HEK293 (cell line): ENCODE measurements at regions not wholly inside any gene's neighbourhood (a gene's known extent, or its start where the extent isn't known, plus 50 kb on each side); places are given as distances from the start of the nearest gene placed in this dataset.

Experiments
- CTCF ChIA-PET: fragments of 350-600 bp; formaldehyde crosslinking; extraction: SDS; loops from one replicate; lab custom pipeline; 2021; ENCODE audit warnings: antibody characterized with exemption; lab: Yijun Ruan, JAX
- POLR2A ChIA-PET: fragments of 300-600 bp; formaldehyde crosslinking; extraction: SDS; loops from one replicate; lab custom pipeline; 2020; ENCODE audit warnings: antibody characterized with exemption, inconsistent platforms; lab: Yijun Ruan, JAX
- H3K27ac ChIP-seq: fragments of 200-500 bp; sonication (Bioruptor generic); 2 replicates; pipeline ENCODE4 v1.5.1; 2014; ENCODE audit warnings: low read depth, low read length, control low read depth, inconsistent platforms; ENCODE audit errors: extremely low read depth
- H3K36me3 ChIP-seq, 2 experiments: fragments of 200-500 bp in 1 of 2; sonication (Bioruptor generic) in 1 of 2; 1 replicate in 1 of 2; 2 replicates in 1 of 2; pipeline ENCODE4 v1.5.1; 2014 to 2017; ENCODE audit warnings: inconsistent platforms in 2 of 2, low read length in 2 of 2; ENCODE audit not compliant: control insufficient read depth in 2 of 2, insufficient read depth in 1 of 2
- H3K4me1 ChIP-seq: fragments of 200-500 bp; sonication (Bioruptor generic); 2 replicates; pipeline ENCODE4 v1.5.1; 2014; ENCODE audit warnings: mild to moderate bottlenecking, low read length, inconsistent platforms; ENCODE audit not compliant: control insufficient read depth, insufficient read depth
- H3K4me3 ChIP-seq: 2 replicates; pipeline ENCODE4 v1.5.1; 2011; ENCODE audit warnings: low read depth, mild to moderate bottlenecking, control low read depth, low read length, moderate library complexity
- H3K9me3 ChIP-seq: fragments of 200-500 bp; sonication (Bioruptor generic); 2 replicates; pipeline ENCODE4 v1.5.1; 2014; ENCODE audit warnings: low read depth, low read length, inconsistent platforms; ENCODE audit not compliant: control insufficient read depth, insufficient read depth
- ATF2 ChIP-seq: fragments of 450-650 bp; formaldehyde crosslinking; IDR thresholded peaks from 2 replicates; pipeline ENCODE4 v1.5.1; 2016; ENCODE audit warnings: missing biosample characterization, missing genetic modification characterization, low read depth
- FEZF1 ChIP-seq: fragments of 450-650 bp; formaldehyde crosslinking; IDR thresholded peaks from 2 replicates; pipeline ENCODE4 v1.5.1; 2016; ENCODE audit warnings: missing biosample characterization, missing genetic modification characterization
- GLI4 ChIP-seq: fragments of 450-650 bp; formaldehyde crosslinking; IDR thresholded peaks from 2 replicates; pipeline ENCODE4 v1.5.1; 2016; ENCODE audit warnings: missing biosample characterization, missing genetic modification characterization
- GLIS1 ChIP-seq: fragments of 450-650 bp; formaldehyde crosslinking; IDR thresholded peaks from 2 replicates; pipeline ENCODE4 v1.5.1; 2016; ENCODE audit warnings: missing biosample characterization, missing genetic modification characterization
- HIC1 ChIP-seq: fragments of 450-650 bp; formaldehyde crosslinking; IDR thresholded peaks from 2 replicates; pipeline ENCODE4 v1.5.1; 2016; ENCODE audit warnings: missing biosample characterization, missing genetic modification characterization
- HOXC10 ChIP-seq: sonication (generic); formaldehyde crosslinking; IDR thresholded peaks from 2 replicates; pipeline ENCODE4 v1.8.1; 2023; ENCODE audit warnings: mild to moderate bottlenecking, missing genetic modification reagents
- MEIS1 ChIP-seq: sonication (generic); formaldehyde crosslinking; IDR thresholded peaks from 2 replicates; pipeline ENCODE4 v1.8.1; 2022; ENCODE audit warnings: missing genetic modification reagents, mild to moderate bottlenecking, borderline replicate concordance
- SCRT2 ChIP-seq: fragments of 450-650 bp; formaldehyde crosslinking; IDR thresholded peaks from 2 replicates; pipeline ENCODE4 v1.5.1; 2016; ENCODE audit warnings: missing biosample characterization, missing genetic modification characterization
- TCF7L2 ChIP-seq: IDR thresholded peaks from 2 replicates; pipeline ENCODE4 v1.6.1; 2011; ENCODE audit warnings: low read depth, mild to moderate bottlenecking, inconsistent platforms, low read length, moderate library complexity, borderline replicate concordance
- ZBTB17 ChIP-seq: fragments of 450-650 bp; formaldehyde crosslinking; IDR thresholded peaks from 2 replicates; pipeline ENCODE4 v1.5.1; 2016; ENCODE audit warnings: missing biosample characterization, missing genetic modification characterization
- ZBTB26 ChIP-seq: fragments of 450-650 bp; formaldehyde crosslinking; optimal IDR thresholded peaks from 2 replicates; pipeline ENCODE3; 2016; ENCODE audit warnings: missing biosample characterization, mild to moderate bottlenecking, missing genetic modification characterization
- ZEB2 ChIP-seq: fragments of 450-650 bp; formaldehyde crosslinking; IDR thresholded peaks from 2 replicates; pipeline ENCODE4 v1.5.1; 2016; ENCODE audit warnings: missing biosample characterization, missing genetic modification characterization
- ZFP3 ChIP-seq: fragments of 450-650 bp; formaldehyde crosslinking; IDR thresholded peaks from 2 replicates; pipeline ENCODE4 v1.5.1; 2016; ENCODE audit warnings: low read depth, missing biosample characterization, missing genetic modification characterization
- ZNF114 ChIP-seq: fragments of 450-650 bp; formaldehyde crosslinking; IDR thresholded peaks from 2 replicates; pipeline ENCODE4 v1.5.0; 2017; ENCODE audit warnings: missing biosample characterization, missing genetic modification characterization
- ZNF155 ChIP-seq: fragments of 450-650 bp; formaldehyde crosslinking; IDR thresholded peaks from 2 replicates; pipeline ENCODE4 v1.5.1; 2016; ENCODE audit warnings: missing biosample characterization, missing genetic modification characterization
- ZNF169 ChIP-seq: fragments of 450-650 bp; formaldehyde crosslinking; IDR thresholded peaks from 2 replicates; pipeline ENCODE4 v1.5.1; 2016; ENCODE audit warnings: missing biosample characterization, missing genetic modification characterization
- ZNF248 ChIP-seq: fragments of 450-650 bp; formaldehyde crosslinking; IDR thresholded peaks from 2 replicates; pipeline ENCODE4 v1.5.1; 2017; ENCODE audit warnings: missing biosample characterization, missing genetic modification characterization
- ZNF311 ChIP-seq: fragments of 450-650 bp; formaldehyde crosslinking; IDR thresholded peaks from 2 replicates; pipeline ENCODE4 v1.5.1; 2017; ENCODE audit warnings: missing biosample characterization, missing genetic modification characterization, borderline replicate concordance
- ZNF341 ChIP-seq: fragments of 450-650 bp; formaldehyde crosslinking; IDR thresholded peaks from 2 replicates; pipeline ENCODE4; 2016; ENCODE audit warnings: low read depth, missing biosample characterization, missing genetic modification characterization
- ZNF350 ChIP-seq: fragments of 450-650 bp; formaldehyde crosslinking; IDR thresholded peaks from 2 replicates; pipeline ENCODE4 v1.5.0; 2017; ENCODE audit warnings: missing biosample characterization, mild to moderate bottlenecking, missing genetic modification characterization
- ZNF416 ChIP-seq: fragments of 450-650 bp; formaldehyde crosslinking; IDR thresholded peaks from 2 replicates; pipeline ENCODE4 v1.5.1; 2016; ENCODE audit warnings: missing biosample characterization, missing genetic modification characterization
- ZNF530 ChIP-seq: fragments of 450-650 bp; formaldehyde crosslinking; IDR thresholded peaks from 2 replicates; pipeline ENCODE4 v1.5.1; 2016; ENCODE audit warnings: low read depth, missing biosample characterization, missing genetic modification characterization
- ZNF600 ChIP-seq: fragments of 450-650 bp; formaldehyde crosslinking; IDR thresholded peaks from 2 replicates; pipeline ENCODE4 v1.5.1; 2016; ENCODE audit warnings: missing biosample characterization, missing genetic modification characterization
- ZNF621 ChIP-seq: fragments of 450-650 bp; formaldehyde crosslinking; IDR thresholded peaks from 2 replicates; pipeline ENCODE4 v1.5.1; 2017; ENCODE audit warnings: missing biosample characterization, missing genetic modification characterization
- ZNF629 ChIP-seq: fragments of 450-650 bp; formaldehyde crosslinking; IDR thresholded peaks from 2 replicates; pipeline ENCODE4 v1.5.1; 2017; ENCODE audit warnings: missing biosample characterization, missing genetic modification characterization
- ZNF707 ChIP-seq: fragments of 450-650 bp; formaldehyde crosslinking; IDR thresholded peaks from 2 replicates; pipeline ENCODE4 v1.5.1; 2016; ENCODE audit warnings: missing biosample characterization, missing genetic modification characterization
- ZSCAN18 ChIP-seq: fragments of 450-650 bp; formaldehyde crosslinking; IDR thresholded peaks from 2 replicates; pipeline ENCODE4 v1.5.1; 2016; ENCODE audit warnings: missing biosample characterization, missing genetic modification characterization
- ZXDB ChIP-seq: fragments of 450-650 bp; formaldehyde crosslinking; IDR thresholded peaks from 2 replicates; pipeline ENCODE4 v1.5.1; 2016; ENCODE audit warnings: missing biosample characterization, missing genetic modification characterization

- Histone ChIP-seq H3K27ac (no peak overlapping the region), H3K36me3 (no peaks in the 10 kb centered on the region), H3K4me3 (no peak overlapping the region), H3K9me3 (no peaks in the 10 kb centered on the region), H3K4me1 (no peaks in the 10 kb centered on the region)
- TF ChIP-seq ZNF416 (tag by site-specific recombination) (no peak), ZNF629 (tag by site-specific recombination) (no peak), ZFP3 (tag by site-specific recombination) (no peak), GLI4 (tag by site-specific recombination) (no peak), ZNF600 (no peak), ZBTB17 (tag by site-specific recombination) (no peak), ZSCAN18 (tag by site-specific recombination) (no peak), ZNF707 (tag by site-specific recombination) (no peak), SCRT2 (tag by site-specific recombination) (no peak), ZNF114 (tag by site-specific recombination) (no peak), ZNF248 (tag by site-specific recombination) (no peak), ZXDB (no peak)
- ChIA-PET CTCF (interaction anchor here (0.6 to 5.0 kb wide), 41 partner anchors 11 to 1016 kb away, joined by 3 to 89 read pairs (median 5); partner anchors contain the start of gene GALNT18), POLR2A (no interaction called here)
Measured at GRCh38 chr11:11786771-11787170, 55.0 kb upstream of the USP47 start.

GRCh38 chr11:11786234-11786633 lies 55.5 kb upstream of the USP47 start:
- H3K9me3 ChIP-seq, result no peaks in the 10 kb centered on the region
- CTCF ChIA-PET, result interaction anchor here (1.2 to 5.0 kb wide), 6 partner anchors 10 to 856 kb away, joined by 3 to 89 read pairs (median 18); no protein-coding TSS in a partner anchor
- TF ChIP-seq ATF2 (tag by site-specific recombination) (peak; percentile 68), HIC1 (peak; percentile 36; the same call in 1 of the 2 replicates), MEIS1 (no peak), TCF7L2 (0 out of 2 replicates have a peak, but pooled peaks have one; percentile 6)
- TF ChIP-seq, all 188 proteins: peak for 3
- Histone ChIP-seq H3K4me1 (no peaks in the 10 kb centered on the region), H3K36me3 (no peaks in the 10 kb centered on the region), H3K4me3 (no peak overlapping the region), H3K27ac (no peak overlapping the region)
- POLR2A ChIA-PET, result no interaction called here

- ChIA-PET POLR2A (no interaction called here), CTCF (no interaction called here)
- Histone ChIP-seq H3K4me3 (no peak overlapping the region), H3K4me1 (no peaks in the 10 kb centered on the region), H3K27ac (no peak overlapping the region), H3K36me3 (no peaks in the 10 kb centered on the region), H3K9me3 (no peaks in the 10 kb centered on the region)
- no peak for TF ChIP-seq ZNF350 (tag by site-specific recombination)
- TF ChIP-seq GLIS1 (tag by site-specific recombination), result no peak
- TF ChIP-seq TCF7L2, result no peak
- TF ChIP-seq HOXC10, result no peak
- no peak for TF ChIP-seq ZNF530
- TF ChIP-seq ZNF621, result no peak
- no peak for TF ChIP-seq ZEB2 (tag by site-specific recombination)
- no peak for TF ChIP-seq FEZF1 (tag by site-specific recombination)
- no peak for TF ChIP-seq ZNF341 (tag by site-specific recombination)
- TF ChIP-seq ZBTB17 (tag by site-specific recombination), result no peak
- TF ChIP-seq ZNF311 (tag by site-specific recombination), result no peak
- TF ChIP-seq ZNF155 (tag by site-specific recombination), result no peak
- no peak for TF ChIP-seq ZNF169 (tag by site-specific recombination)
- no peak for TF ChIP-seq ZBTB26 (tag by site-specific recombination)
Measured at GRCh38 chr11:11782532-11783110, 59.2 kb upstream of the USP47 start.
